ENCODE measurements at regions not wholly inside any gene's neighbourhood (a gene's known extent, or its start where the extent isn't known, plus 50 kb on each side); places are given as distances from the start of the nearest gene placed in this dataset.

- TF ChIP-seq CTCF (conservative IDR thresholded peaks at IDR 0.05 in 1 of 2, IDR thresholded peaks at IDR 0.05 in 1 of 2; ENCODE audit: low read depth in 1 of 2, low read length in 2 of 2) (no peak), EZH2 (IDR thresholded peaks at IDR 0.05; ENCODE audit: low read length, missing control alignments) (no peak)
These were observed 820.7 kb upstream of the FBXO33 start for GRCh38 chr14:40252817-40253447.

All from fibroblast of lung (primary cell).